Body of pancreas (tissue), 4 donors: ENCODE measurements at regions not wholly inside any gene's neighbourhood (a gene's known extent, or its start where the extent isn't known, plus 50 kb on each side); places are given as distances from the start of the nearest gene placed in this dataset.
A peak's percentile ranks its signal among the peaks of the same experiment; 100 is the strongest.
"Not testable (repeated sequence)": the region's sequence is repeated elsewhere in the genome, so short reads cannot be mapped to it uniquely, and the experiment has no call there.

Source experiments
- ATAC-seq: fragments of 150-250 bp; one replicate; pipeline ENCODE4 v1.9.1; 2016
- DNase-seq, 4 donors: peaks; one replicate each; pipeline ENCODE4 v3.0.0-alpha.2; 2019
- H3K27ac ChIP-seq, 4 donors: fragments of 200-600 bp; sonication (generic); 1 replicate in 3 of 4; 2 replicates in 1 of 4; pipeline versions ENCODE4 v1.5.1 to v1.6.1; 2016 to 2019; ENCODE audit warnings: mild to moderate bottlenecking in 1 of 4, mixed read lengths in 1 of 4, moderate library complexity in 1 of 4
- H3K27me3 ChIP-seq, 2 donors: fragments of 200-600 bp; sonication (generic); one replicate each; pipeline ENCODE4 v1.6.0; 2016; ENCODE audit warnings: mild to moderate bottlenecking in 1 of 2
- H3K36me3 ChIP-seq, 2 donors: fragments of 200-600 bp; sonication (generic); replicated peaks in 1 of 2; 2 replicates each; pipeline ENCODE4 v1.5.1; 2016; ENCODE audit warnings: low read depth in 2 of 2; ENCODE audit not compliant: insufficient read depth in 1 of 2
- H3K4me1 ChIP-seq: fragments of 200-600 bp; sonication (generic); one replicate; pipeline ENCODE4 v1.6.0; 2016
- H3K4me3 ChIP-seq, 2 donors: fragments of 200-600 bp; sonication (generic); 1 replicate in 1 of 2; 2 replicates in 1 of 2; pipeline ENCODE4 v1.5.1; 2016 to 2019
- H3K9me3 ChIP-seq, 3 donors: fragments of 200-600 bp; sonication (generic); 1 replicate in 2 of 3; 2 replicates in 1 of 3; pipeline ENCODE4 v1.5.1; 2016
- CTCF ChIP-seq, 7 experiments: fragments of 450-650 bp in 4 of 7; fragments of 200-600 bp in 3 of 7; sonication (generic) in 3 of 7; IDR thresholded peaks; one replicate each; pipeline ENCODE4 v1.5.1; 2016 to 2019; ENCODE audit warnings: antibody characterized with exemption in 7 of 7
- POLR2A ChIP-seq, 3 donors: fragments of 450-650 bp; IDR thresholded peaks; one replicate each; pipeline ENCODE4 v1.6.1; 2016; ENCODE audit warnings: antibody characterized with exemption in 3 of 3, mild to moderate bottlenecking in 2 of 3
- WGBS, 2 donors: methylation state at CpG; one replicate each; pipeline ENCODE4 v1.1.5; 2017; 5-methylcytosine and 5-hydroxymethylcytosine counted together
- intact Hi-C: fragments of 100-400 bp; cut with DNase I; formaldehyde crosslinking; loops from one replicate; pipeline ENCODE4 v1.15.1; 2023

- no peak for DNase-seq
- Histone ChIP-seq H3K27me3 (peaks cover 0 to 33% of the 10 kb centered on the region in 2 donors), H3K4me1 (peaks cover 12% of the 10 kb centered on the region), H3K36me3 (no peaks in the 10 kb centered on the region), H3K9me3 (no peaks in the 10 kb centered on the region), H3K4me3 (peak overlapping the region in 1 of 2 donors; percentile 8), H3K27ac (no peak overlapping the region)
- 3 to 7% methylated on average over 11 to 50 of the region's 85 CpGs for WGBS, 2 donors
- ATAC-seq = no peak
- TF ChIP-seq POLR2A (IDR thresholded peaks at IDR 0.05) = no peak
- TF ChIP-seq CTCF (IDR thresholded peaks at IDR 0.05) = no peak
- intact Hi-C loops = no loop called here
Measured at GRCh38 chr22:25420925-25421904, 143.3 kb upstream of the GRK3 start.

GRCh38 chr22:25426530-25427308 is 137.8 kb upstream of the GRK3 start:
- H3K9me3 ChIP-seq, H3K27ac ChIP-seq, ATAC-seq, H3K4me1 ChIP-seq, H3K36me3 ChIP-seq, H3K4me3 ChIP-seq, intact Hi-C loops, DNase-seq: not testable (repeated sequence)
- TF ChIP-seq CTCF (IDR thresholded peaks at IDR 0.05) = peak in 1 of 7 experiments; percentile 5
- H3K27me3 ChIP-seq = peaks cover 0 to 14% of the 10 kb centered on the region in 2 donors
- WGBS, 2 donors = 70% methylated on average over 9 of the region's 10 CpGs

GRCh38 chr22:25431637-25432342 is 132.7 kb upstream of the GRK3 start:
- H3K4me1 ChIP-seq, H3K27me3 ChIP-seq, H3K27ac ChIP-seq, intact Hi-C loops, ATAC-seq, H3K9me3 ChIP-seq, H3K36me3 ChIP-seq, H3K4me3 ChIP-seq, DNase-seq: not testable (repeated sequence)
- WGBS, 2 donors = 83 to 100% methylated on average over 1 to 2 of the region's 6 CpGs

GRCh38 chr22:25433381-25433970 is 131.0 kb upstream of the GRK3 start:
- ATAC-seq, intact Hi-C loops, H3K9me3 ChIP-seq, H3K27ac ChIP-seq, H3K36me3 ChIP-seq, DNase-seq, H3K27me3 ChIP-seq, H3K4me1 ChIP-seq, H3K4me3 ChIP-seq: not testable (repeated sequence)
- WGBS, 2 donors = 53 to 60% methylated on average over 8 of the region's 8 CpGs

- TF ChIP-seq CTCF (IDR thresholded peaks at IDR 0.05) (no peak), POLR2A (IDR thresholded peaks at IDR 0.05) (no peak)
- intact Hi-C loops = no loop called here
- peak; percentile 9 for ATAC-seq
- no peak overlapping the region for H3K4me3 ChIP-seq
- WGBS, 2 donors = 60 to 62% methylated on average over 6 to 8 of the region's 8 CpGs
- H3K27me3 ChIP-seq = no peaks in the 10 kb centered on the region
- DNase-seq = peak in 2 of 4 donors; percentile 31 to 36
- H3K9me3 ChIP-seq = no peaks in the 10 kb centered on the region
- H3K36me3 ChIP-seq = no peaks in the 10 kb centered on the region
- no peak overlapping the region for H3K27ac ChIP-seq
- no peaks in the 10 kb centered on the region for H3K4me1 ChIP-seq
Measured at GRCh38 chr22:25437414-25438160, 126.9 kb upstream of the GRK3 start.
